ENCODE measurements at regions not wholly inside any gene's neighbourhood (a gene's known extent, or its start where the extent isn't known, plus 50 kb on each side); places are given as distances from the start of the nearest gene placed in this dataset.

DNA sequence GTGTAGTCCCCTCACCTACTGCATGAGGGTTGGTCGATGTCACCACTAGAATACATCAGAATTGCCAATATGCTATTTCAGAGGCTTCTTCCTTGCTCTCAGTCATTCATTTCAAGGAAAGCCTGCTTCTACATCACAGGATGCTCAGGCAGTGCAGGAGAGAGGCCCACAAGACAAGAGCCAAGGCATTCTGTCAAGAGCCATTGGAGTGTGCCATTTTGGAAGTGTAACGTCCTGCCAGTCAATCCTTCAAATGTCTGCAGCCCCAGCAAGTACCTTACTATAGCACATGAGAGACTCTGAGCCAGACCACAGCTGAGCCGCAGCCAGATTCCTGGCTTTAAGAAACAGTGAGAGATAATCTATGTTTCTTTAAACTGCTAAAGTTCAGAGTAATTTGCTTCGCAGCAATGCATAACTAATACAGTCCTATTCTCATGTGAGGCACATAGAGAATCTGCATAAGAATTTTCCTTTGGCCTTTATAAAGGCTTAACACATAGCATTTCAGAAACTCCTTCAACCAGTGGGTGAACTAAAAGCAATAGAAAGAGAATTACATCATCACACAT, 166.5 kb upstream of the GNAI1 start:
- TF ChIP-seq, protein P1, sequence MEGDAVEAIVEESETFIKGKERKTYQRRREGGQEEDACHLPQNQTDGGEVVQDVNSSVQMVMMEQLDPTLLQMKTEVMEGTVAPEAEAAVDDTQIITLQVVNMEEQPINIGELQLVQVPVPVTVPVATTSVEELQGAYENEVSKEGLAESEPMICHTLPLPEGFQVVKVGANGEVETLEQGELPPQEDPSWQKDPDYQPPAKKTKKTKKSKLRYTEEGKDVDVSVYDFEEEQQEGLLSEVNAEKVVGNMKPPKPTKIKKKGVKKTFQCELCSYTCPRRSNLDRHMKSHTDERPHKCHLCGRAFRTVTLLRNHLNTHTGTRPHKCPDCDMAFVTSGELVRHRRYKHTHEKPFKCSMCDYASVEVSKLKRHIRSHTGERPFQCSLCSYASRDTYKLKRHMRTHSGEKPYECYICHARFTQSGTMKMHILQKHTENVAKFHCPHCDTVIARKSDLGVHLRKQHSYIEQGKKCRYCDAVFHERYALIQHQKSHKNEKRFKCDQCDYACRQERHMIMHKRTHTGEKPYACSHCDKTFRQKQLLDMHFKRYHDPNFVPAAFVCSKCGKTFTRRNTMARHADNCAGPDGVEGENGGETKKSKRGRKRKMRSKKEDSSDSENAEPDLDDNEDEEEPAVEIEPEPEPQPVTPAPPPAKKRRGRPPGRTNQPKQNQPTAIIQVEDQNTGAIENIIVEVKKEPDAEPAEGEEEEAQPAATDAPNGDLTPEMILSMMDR (IDR thresholded peaks at IDR 0.05): no peak
- no peak for TF ChIP-seq EZH2 (IDR thresholded peaks at IDR 0.05; ENCODE audit: borderline replicate concordance, insufficient read depth, low read depth, low read length, poor library complexity, severe bottlenecking)
- Histone ChIP-seq H4K20me1 (ENCODE audit: control insufficient read depth, insufficient read depth, low read length, poor library complexity, severe bottlenecking) (no peaks in the 10 kb centered on the region), H3K27me3 (replicated peaks in 1 of 4; ENCODE audit: control extremely low read depth in 1 of 4, control insufficient read depth in 3 of 4, insufficient read depth in 4 of 4, low read length in 3 of 4) (no peaks in the 10 kb centered on the region), H3K4me3 (ENCODE audit: control extremely low read depth in 1 of 5, extremely low read depth in 1 of 5, insufficient read depth in 1 of 5, low read depth in 2 of 5, low read length in 4 of 5) (no peak overlapping the region), H3K4me1 (ENCODE audit: control insufficient read depth in 2 of 2, insufficient read depth in 2 of 2, low read length in 2 of 2) (no peaks in the 10 kb centered on the region), H3K9ac (ENCODE audit: low read length) (no peak overlapping the region), H3K36me3 (replicated peaks in 1 of 2; ENCODE audit: control extremely low read depth in 1 of 2, control insufficient read depth in 1 of 2, extremely low read depth in 1 of 2, insufficient read depth in 2 of 2, low read length in 1 of 2) (no peaks in the 10 kb centered on the region), H3K9me3 (ENCODE audit: control extremely low read depth in 1 of 3, control insufficient read depth in 2 of 3, insufficient read depth in 1 of 3, low read length in 2 of 3) (no peaks in the 10 kb centered on the region), H2AFZ (ENCODE audit: insufficient read depth, low read depth, low read length, poor library complexity, severe bottlenecking) (no peak overlapping the region), H3K79me2 (ENCODE audit: control insufficient read depth, insufficient read depth, low read length) (no peaks in the 10 kb centered on the region), H3K27ac (ENCODE audit: low read length in 2 of 2) (no peak overlapping the region), H3K4me2 (replicated peaks; ENCODE audit: low read depth, low read length, poor library complexity, severe bottlenecking) (no peak overlapping the region)
- no peaks in the 10 kb centered on the region for H3K9me3 Mint-ChIP-seq (ENCODE audit: insufficient read depth)
- H3K27me3 Mint-ChIP-seq: no peaks in the 10 kb centered on the region
- intact Hi-C loops (cut with micrococcal nuclease): no loop called here
- no peak overlapping the region for H3K27ac Mint-ChIP-seq
- no peaks in the 10 kb centered on the region for H3K4me1 Mint-ChIP-seq
- ChIA-PET CTCF (no interaction called here), POLR2A (no interaction called here)
- DNase-seq (no peak), ATAC-seq (ENCODE audit: low read depth) (no peak)
- no CpG with 5 or more reads among the region's 4 CpGs for WGBS (ENCODE audit: insufficient coverage)
- H3K4me3 Mint-ChIP-seq: no peak overlapping the region

DNA sequence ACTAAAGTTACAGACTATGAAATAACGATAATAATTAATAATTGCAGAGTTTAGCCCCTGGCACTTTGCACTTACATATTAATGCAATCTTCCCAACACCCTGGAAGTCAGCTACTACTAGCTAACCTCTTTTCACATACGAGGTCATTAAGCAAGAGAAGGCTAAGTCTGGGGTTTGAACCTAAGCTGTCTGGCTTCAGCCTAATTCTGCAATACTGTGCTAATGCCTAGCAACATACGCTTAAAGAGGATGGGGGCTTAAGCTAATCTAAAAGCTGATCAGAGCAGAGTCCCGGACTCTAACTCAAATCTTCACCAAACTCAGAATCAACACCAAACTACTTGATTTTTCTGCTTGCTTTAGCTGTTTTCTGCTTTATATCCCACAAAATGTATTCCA, 168.7 kb upstream of the GNAI1 start:
- Histone ChIP-seq H4K20me1 (ENCODE audit: control insufficient read depth, insufficient read depth, low read length, poor library complexity, severe bottlenecking) (no peaks in the 10 kb centered on the region), H3K9ac (ENCODE audit: low read length) (no peak overlapping the region), H3K36me3 (replicated peaks in 1 of 2; ENCODE audit: control extremely low read depth in 1 of 2, control insufficient read depth in 1 of 2, extremely low read depth in 1 of 2, insufficient read depth in 2 of 2, low read length in 1 of 2) (no peaks in the 10 kb centered on the region), H2AFZ (ENCODE audit: insufficient read depth, low read depth, low read length, poor library complexity, severe bottlenecking) (no peak overlapping the region), H3K4me3 (ENCODE audit: control extremely low read depth in 1 of 5, extremely low read depth in 1 of 5, insufficient read depth in 1 of 5, low read depth in 2 of 5, low read length in 4 of 5) (no peak overlapping the region), H3K27ac (ENCODE audit: low read length in 2 of 2) (no peak overlapping the region), H3K9me3 (ENCODE audit: control extremely low read depth in 1 of 3, control insufficient read depth in 2 of 3, insufficient read depth in 1 of 3, low read length in 2 of 3) (no peaks in the 10 kb centered on the region), H3K4me2 (replicated peaks; ENCODE audit: low read depth, low read length, poor library complexity, severe bottlenecking) (no peak overlapping the region), H3K27me3 (replicated peaks in 1 of 4; ENCODE audit: control extremely low read depth in 1 of 4, control insufficient read depth in 3 of 4, insufficient read depth in 4 of 4, low read length in 3 of 4) (no peaks in the 10 kb centered on the region), H3K4me1 (ENCODE audit: control insufficient read depth in 2 of 2, insufficient read depth in 2 of 2, low read length in 2 of 2) (no peaks in the 10 kb centered on the region), H3K79me2 (ENCODE audit: control insufficient read depth, insufficient read depth, low read length) (no peaks in the 10 kb centered on the region)
- Mint-ChIP-seq H3K27me3 (no peaks in the 10 kb centered on the region), H3K4me3 (no peak overlapping the region), H3K4me1 (no peaks in the 10 kb centered on the region), H3K9me3 (ENCODE audit: insufficient read depth) (no peaks in the 10 kb centered on the region), H3K27ac (no peak overlapping the region)
- no peak for DNase-seq
- TF ChIP-seq, protein P1 (IDR thresholded peaks at IDR 0.05): no peak
- TF ChIP-seq EZH2 (IDR thresholded peaks at IDR 0.05; ENCODE audit: borderline replicate concordance, insufficient read depth, low read depth, low read length, poor library complexity, severe bottlenecking): no peak
- POLR2A ChIA-PET: no interaction called here
- CTCF ChIA-PET: no interaction called here
- intact Hi-C loops (cut with micrococcal nuclease): no loop called here
- 93% methylated on average over 3 of the region's 4 CpGs for WGBS (ENCODE audit: insufficient coverage)
- ATAC-seq (ENCODE audit: low read depth): no peak

All from B cell (primary cell).